Lower lobe of right lung (tissue), 2 donors: ENCODE measurements at regions not wholly inside any gene's neighbourhood (a gene's known extent, or its start where the extent isn't known, plus 50 kb on each side); places are given as distances from the start of the nearest gene placed in this dataset.
A peak's percentile ranks its signal among the peaks of the same experiment; 100 is the strongest.

Experiments used
- ATAC-seq, 2 donors: fragments of 200-7000 bp; cut with Tn5 transposase; one replicate each; pipeline ENCODE4 v1.9.1; 2020 to 2022; ENCODE audit warnings: mild to moderate bottlenecking in 2 of 2, moderate library complexity in 2 of 2
- DNase-seq: peaks from one replicate; pipeline ENCODE4 v3.0.0-alpha.2; 2020
- H3K27ac ChIP-seq: fragments of 200-600 bp; one replicate; pipeline ENCODE4 v1.8.0; 2022
- H3K27me3 ChIP-seq: fragments of 200-600 bp; one replicate; pipeline ENCODE4 v1.8.0; 2022; ENCODE audit warnings: low read depth
- H3K36me3 ChIP-seq: fragments of 200-600 bp; one replicate; pipeline ENCODE4 v1.8.0; 2022; ENCODE audit warnings: mild to moderate bottlenecking
- H3K4me1 ChIP-seq: fragments of 200-600 bp; one replicate; pipeline ENCODE4 v1.8.0; 2022
- H3K4me3 ChIP-seq: fragments of 200-600 bp; one replicate; pipeline ENCODE4 v1.8.0; 2022; ENCODE audit warnings: mild to moderate bottlenecking
- H3K9me3 ChIP-seq: fragments of 200-600 bp; one replicate; pipeline ENCODE4 v1.8.0; 2022
- intact Hi-C: fragments of 100-400 bp; cut with DNase I; formaldehyde crosslinking; loops from one replicate; pipeline ENCODE4 v1.11.0; 2022
- TF ChIP-seq, protein P1 (sequence below): fragments of 200-600 bp; IDR thresholded peaks from one replicate; pipeline ENCODE4 v1.8.0; 2022; ENCODE audit warnings: antibody characterized with exemption, mild to moderate bottlenecking
- donor health status: DM: no; HTN: yes; CAD: no; lungs with severe emphysema.

DNA sequence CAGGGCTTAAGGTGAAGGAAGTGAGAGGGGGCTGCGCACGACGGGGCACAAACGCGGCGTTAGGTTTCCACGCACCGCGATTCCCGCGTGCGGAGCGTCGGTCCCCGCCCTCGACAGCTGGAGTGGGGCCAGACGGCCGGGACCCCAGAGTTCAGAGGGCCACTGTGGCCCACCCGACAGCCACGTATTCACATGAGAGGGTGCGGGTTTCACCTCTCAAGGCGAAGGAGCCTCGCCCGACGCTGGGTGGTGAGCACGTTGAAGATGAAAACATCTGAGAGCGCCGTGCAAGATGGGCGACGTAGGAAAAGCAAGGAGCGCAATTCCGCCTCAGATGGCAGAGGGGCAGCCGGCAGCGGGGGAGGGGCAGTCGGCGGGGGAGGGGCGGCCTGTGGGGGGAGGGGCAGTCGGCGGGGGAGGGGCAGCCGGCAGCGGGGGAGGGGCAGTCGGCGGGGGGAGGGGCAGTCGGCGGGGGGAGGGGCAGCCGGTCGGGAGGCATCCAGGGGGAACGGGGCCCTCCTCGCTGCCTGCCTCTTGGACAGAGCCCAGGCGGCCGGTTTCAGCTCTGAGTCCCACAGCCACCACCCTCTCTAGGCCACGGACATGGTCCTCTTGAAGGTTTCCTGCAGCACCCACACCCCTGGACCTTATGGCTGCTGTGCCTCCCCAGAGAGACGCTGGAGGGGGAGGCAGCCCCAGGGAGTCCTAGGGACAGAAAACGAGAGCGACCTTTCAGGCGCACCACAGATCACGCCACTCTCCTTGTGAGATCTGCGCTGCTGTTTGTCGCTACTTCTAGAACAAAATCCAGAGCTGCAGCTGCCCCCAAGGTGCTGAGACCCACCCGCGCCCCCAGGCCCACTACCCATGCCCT is 113.7 kb downstream of the DLL1 start:
- no peak overlapping the region for H3K4me3 ChIP-seq
- H3K27ac ChIP-seq: no peak overlapping the region

DNA sequence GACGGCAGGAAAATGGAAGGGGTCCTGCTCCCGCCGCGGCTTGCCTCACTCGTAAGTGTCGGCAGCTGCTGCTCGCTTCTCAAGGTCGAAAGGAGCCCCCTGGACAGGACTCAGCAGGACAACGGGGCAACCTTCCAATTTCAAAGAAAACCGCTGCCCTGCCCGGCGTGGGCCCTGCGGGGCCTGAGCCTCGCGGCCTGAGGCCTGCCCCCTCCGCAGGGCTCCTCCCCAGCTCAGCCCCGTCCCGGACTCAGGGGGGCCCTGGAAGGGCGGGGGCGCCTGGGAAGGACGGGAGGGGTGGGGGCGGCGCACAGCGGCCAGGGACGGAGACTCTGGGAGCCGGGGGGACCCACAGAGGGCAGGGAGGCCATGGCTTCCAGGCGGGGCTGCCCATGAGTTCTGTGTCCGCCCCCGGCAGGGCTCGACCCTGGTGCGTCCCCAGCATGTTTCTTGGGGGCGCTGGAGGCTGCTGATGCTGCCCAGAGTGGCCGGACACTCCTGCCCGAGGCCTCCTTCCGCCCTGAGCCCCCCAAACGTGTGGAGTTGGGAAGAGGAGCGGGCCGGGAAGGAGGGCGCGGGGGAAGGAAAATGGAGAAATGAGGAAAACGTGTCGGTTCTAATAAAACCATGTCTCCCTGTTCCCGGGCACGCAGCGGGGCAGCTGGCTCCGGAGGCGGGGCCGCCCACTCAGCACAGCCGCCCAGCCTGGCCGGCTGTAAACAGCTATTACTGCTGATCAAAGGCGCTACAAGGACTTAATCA is 114.6 kb downstream of the DLL1 start:
- intact Hi-C loops: no loop called here
- H3K27me3 ChIP-seq: no peaks in the 10 kb centered on the region
- no peaks in the 10 kb centered on the region for H3K36me3 ChIP-seq
- H3K4me3 ChIP-seq: no peak overlapping the region
- TF ChIP-seq, protein P1, sequence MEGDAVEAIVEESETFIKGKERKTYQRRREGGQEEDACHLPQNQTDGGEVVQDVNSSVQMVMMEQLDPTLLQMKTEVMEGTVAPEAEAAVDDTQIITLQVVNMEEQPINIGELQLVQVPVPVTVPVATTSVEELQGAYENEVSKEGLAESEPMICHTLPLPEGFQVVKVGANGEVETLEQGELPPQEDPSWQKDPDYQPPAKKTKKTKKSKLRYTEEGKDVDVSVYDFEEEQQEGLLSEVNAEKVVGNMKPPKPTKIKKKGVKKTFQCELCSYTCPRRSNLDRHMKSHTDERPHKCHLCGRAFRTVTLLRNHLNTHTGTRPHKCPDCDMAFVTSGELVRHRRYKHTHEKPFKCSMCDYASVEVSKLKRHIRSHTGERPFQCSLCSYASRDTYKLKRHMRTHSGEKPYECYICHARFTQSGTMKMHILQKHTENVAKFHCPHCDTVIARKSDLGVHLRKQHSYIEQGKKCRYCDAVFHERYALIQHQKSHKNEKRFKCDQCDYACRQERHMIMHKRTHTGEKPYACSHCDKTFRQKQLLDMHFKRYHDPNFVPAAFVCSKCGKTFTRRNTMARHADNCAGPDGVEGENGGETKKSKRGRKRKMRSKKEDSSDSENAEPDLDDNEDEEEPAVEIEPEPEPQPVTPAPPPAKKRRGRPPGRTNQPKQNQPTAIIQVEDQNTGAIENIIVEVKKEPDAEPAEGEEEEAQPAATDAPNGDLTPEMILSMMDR: no peak
- H3K27ac ChIP-seq: no peak overlapping the region
- H3K9me3 ChIP-seq: no peaks in the 10 kb centered on the region
- ATAC-seq (no peak), DNase-seq (no peak)
- H3K4me1 ChIP-seq: peaks cover 6% of the 10 kb centered on the region

More for the DNA sequence above, 113.7 kb downstream of the DLL1 start:
- no peaks in the 10 kb centered on the region for H3K9me3 ChIP-seq
- intact Hi-C loops: no loop called here
- H3K36me3 ChIP-seq: no peaks in the 10 kb centered on the region
- peak; percentile 45 for DNase-seq
- ATAC-seq: no peak
- H3K27me3 ChIP-seq: no peaks in the 10 kb centered on the region
- TF ChIP-seq, protein P1: no peak
- H3K4me1 ChIP-seq: peaks cover 6% of the 10 kb centered on the region

DNA sequence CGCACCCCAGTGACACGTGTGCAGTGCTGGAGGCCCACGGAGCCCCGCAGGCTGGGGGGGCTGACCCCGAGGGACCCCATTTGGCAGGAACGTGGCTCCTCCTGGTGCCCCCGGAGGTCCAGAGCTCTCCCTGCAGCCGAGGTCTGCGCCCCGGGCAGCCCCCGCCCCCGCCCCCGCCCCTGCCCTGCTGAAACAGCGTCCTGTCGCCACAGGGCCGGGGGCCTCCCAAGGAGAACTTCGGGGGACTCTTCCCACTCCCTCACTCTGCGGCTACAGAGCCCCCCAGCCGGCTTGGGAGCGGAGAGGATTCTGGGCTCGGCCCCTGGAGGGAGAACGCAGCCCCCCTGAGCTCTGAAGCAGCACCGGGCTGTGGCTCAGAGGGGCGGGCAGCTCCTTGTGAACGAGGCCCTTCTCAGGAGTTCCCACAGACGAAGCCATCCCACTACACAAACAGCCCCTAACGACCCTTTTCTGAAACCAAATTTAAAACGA is 115.2 kb downstream of the DLL1 start:
- intact Hi-C loops: no loop called here
- Histone ChIP-seq H3K4me3 (no peak overlapping the region), H3K9me3 (no peaks in the 10 kb centered on the region), H3K27me3 (no peaks in the 10 kb centered on the region), H3K4me1 (peaks cover 6% of the 10 kb centered on the region), H3K27ac (no peak overlapping the region), H3K36me3 (no peaks in the 10 kb centered on the region)
- ATAC-seq (no peak), DNase-seq (no peak)
- TF ChIP-seq, protein P1: no peak

DNA sequence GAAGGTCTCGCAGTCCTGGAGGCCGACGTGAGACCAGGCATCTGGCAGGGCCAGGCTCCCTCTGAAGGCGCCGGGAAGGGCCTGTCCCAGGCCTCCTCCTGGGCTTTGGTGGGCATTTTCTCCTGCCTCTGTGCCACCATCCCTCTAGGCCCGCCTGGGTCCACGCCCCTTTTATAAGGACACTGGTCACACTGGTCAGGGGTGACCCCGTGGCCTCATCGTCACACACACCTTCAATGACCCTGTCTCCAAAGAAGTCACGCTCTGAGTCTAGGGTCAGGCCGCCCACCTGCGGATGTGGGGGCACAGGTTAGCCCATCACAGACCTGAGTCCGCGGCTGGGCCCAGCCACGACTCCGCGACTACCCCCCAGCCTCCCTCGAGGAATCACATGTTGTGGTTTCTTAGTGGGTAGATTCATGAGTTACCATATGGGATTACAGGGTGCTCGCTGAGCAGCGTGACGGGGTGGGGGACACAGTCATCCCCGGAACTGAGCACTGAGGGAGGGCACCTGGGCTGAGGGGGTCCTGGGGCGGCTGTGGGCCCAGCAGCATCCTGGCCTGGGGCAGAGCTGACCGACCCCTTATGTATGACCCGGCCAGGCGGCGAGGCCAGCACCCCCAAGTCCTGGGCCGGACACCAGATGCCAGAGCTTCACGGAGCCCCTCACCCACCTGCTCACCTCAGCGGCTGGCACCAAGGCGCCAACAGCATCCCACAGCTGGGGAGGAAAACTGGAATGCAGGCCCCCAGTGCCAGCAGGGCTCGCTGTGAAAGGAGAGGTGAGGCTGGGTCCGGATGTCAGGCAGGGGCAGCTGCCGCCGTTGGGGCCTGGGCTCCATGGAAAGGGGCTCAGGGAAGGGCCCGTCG is 115.9 kb downstream of the DLL1 start:
- ATAC-seq: peak in 1 of 2 donors; percentile 12
- TF ChIP-seq, protein P1: no peak
- H3K4me1 ChIP-seq: peaks cover 6% of the 10 kb centered on the region
- no peaks in the 10 kb centered on the region for H3K9me3 ChIP-seq
- intact Hi-C loops: no loop called here
- no peak overlapping the region for H3K4me3 ChIP-seq
- H3K27me3 ChIP-seq: no peaks in the 10 kb centered on the region
- DNase-seq: peak; percentile 44
- no peak overlapping the region for H3K27ac ChIP-seq
- H3K36me3 ChIP-seq: no peaks in the 10 kb centered on the region
